Osteoblast (primary cell): ENCODE measurements at regions not wholly inside any gene's neighbourhood (a gene's known extent, or its start where the extent isn't known, plus 50 kb on each side); places are given as distances from the start of the nearest gene placed in this dataset.

Experiments
- DNase-seq: peaks from one replicate; pipeline ENCODE4 v3.0.0; 2011; ENCODE audit warnings: low spot score, mixed read lengths; ENCODE audit not compliant: insufficient read length; ENCODE audit errors: missing footprints
- H2AFZ ChIP-seq: 2 replicates; pipeline ENCODE4 v1.6.0; 2011; ENCODE audit warnings: mild to moderate bottlenecking, low read length
- H3K27ac ChIP-seq: 2 replicates; pipeline ENCODE4 v1.5.1; 2011; ENCODE audit warnings: mild to moderate bottlenecking, low read depth, low read length, moderate library complexity
- H3K27me3 ChIP-seq: 2 replicates; pipeline ENCODE4 v1.6.0; 2012; ENCODE audit warnings: mild to moderate bottlenecking, control low read depth, inconsistent platforms, low read length, moderate library complexity; ENCODE audit not compliant: insufficient read depth
- H3K36me3 ChIP-seq: 2 replicates; pipeline ENCODE4 v1.5.1; 2011; ENCODE audit warnings: mild to moderate bottlenecking, low read length, control low read depth, moderate library complexity; ENCODE audit not compliant: insufficient read depth
- H3K4me1 ChIP-seq: 2 replicates; pipeline ENCODE4 v1.5.1; 2011; ENCODE audit warnings: mild to moderate bottlenecking, low read length, control low read depth, moderate library complexity; ENCODE audit not compliant: insufficient read depth
- H3K4me2 ChIP-seq: 2 replicates; pipeline ENCODE4 v1.6.0; 2011; ENCODE audit warnings: mild to moderate bottlenecking, low read length; ENCODE audit not compliant: insufficient read depth
- H3K4me3 ChIP-seq: fragments of 200-600 bp; sonication (generic); 3 replicates; pipeline ENCODE4 v1.5.1; 2012; ENCODE audit warnings: mild to moderate bottlenecking, low read length, inconsistent platforms; ENCODE audit not compliant: insufficient read depth
- H3K79me2 ChIP-seq: 2 replicates; pipeline ENCODE4 v1.6.0; 2012; ENCODE audit warnings: mild to moderate bottlenecking, low read length, control low read depth, inconsistent platforms; ENCODE audit not compliant: insufficient read depth
- H3K9me3 ChIP-seq: 2 replicates; pipeline ENCODE4 v1.5.1; 2011; ENCODE audit warnings: low read depth, low read length, control low read depth
- H4K20me1 ChIP-seq: 2 replicates; pipeline ENCODE4 v1.6.0; 2012; ENCODE audit warnings: mild to moderate bottlenecking, low read length, control low read depth; ENCODE audit not compliant: insufficient read depth
- CTCF ChIP-seq: IDR thresholded peaks from 2 replicates; pipeline ENCODE4 v1.5.1; 2011; ENCODE audit warnings: mild to moderate bottlenecking, low read depth, low read length, moderate library complexity; ENCODE audit errors: extremely low read depth

GRCh38 chr15:46394463-46394862 lies 759.6 kb downstream of the SQOR start:
- H3K27ac ChIP-seq: no peak overlapping the region
- H4K20me1 ChIP-seq: no peaks in the 10 kb centered on the region
- H2AFZ ChIP-seq: no peak overlapping the region
- H3K4me3 ChIP-seq: no peak overlapping the region
- H3K36me3 ChIP-seq: no peaks in the 10 kb centered on the region
- no peaks in the 10 kb centered on the region for H3K4me1 ChIP-seq
- H3K79me2 ChIP-seq: no peaks in the 10 kb centered on the region
- no peak for TF ChIP-seq CTCF
- no peak for DNase-seq
- no peaks in the 10 kb centered on the region for H3K9me3 ChIP-seq
- H3K4me2 ChIP-seq: no peak overlapping the region
- no peaks in the 10 kb centered on the region for H3K27me3 ChIP-seq

GRCh38 chr15:46408312-46408711 lies 773.5 kb downstream of the SQOR start:
- H3K27ac ChIP-seq: no peak overlapping the region
- H3K36me3 ChIP-seq: no peaks in the 10 kb centered on the region
- DNase-seq: no peak
- TF ChIP-seq CTCF: no peak
- no peak overlapping the region for H3K4me2 ChIP-seq
- H3K79me2 ChIP-seq: no peaks in the 10 kb centered on the region
- H3K4me1 ChIP-seq: no peaks in the 10 kb centered on the region
- H4K20me1 ChIP-seq: no peaks in the 10 kb centered on the region
- no peaks in the 10 kb centered on the region for H3K9me3 ChIP-seq
- no peaks in the 10 kb centered on the region for H3K27me3 ChIP-seq
- no peak overlapping the region for H2AFZ ChIP-seq
- no peak overlapping the region for H3K4me3 ChIP-seq

GRCh38 chr15:46409841-46410301 lies 775.0 kb downstream of the SQOR start:
- Histone ChIP-seq H2AFZ (no peak overlapping the region), H3K36me3 (no peaks in the 10 kb centered on the region), H3K79me2 (no peaks in the 10 kb centered on the region), H3K4me2 (no peak overlapping the region), H3K27me3 (no peaks in the 10 kb centered on the region), H4K20me1 (no peaks in the 10 kb centered on the region), H3K9me3 (no peaks in the 10 kb centered on the region), H3K4me1 (no peaks in the 10 kb centered on the region), H3K27ac (no peak overlapping the region), H3K4me3 (no peak overlapping the region)
- TF ChIP-seq CTCF: no peak
- DNase-seq: no peak

GRCh38 chr15:46410705-46411104 lies 775.9 kb downstream of the SQOR start:
- no peaks in the 10 kb centered on the region for H3K27me3 ChIP-seq
- H3K36me3 ChIP-seq: no peaks in the 10 kb centered on the region
- H3K9me3 ChIP-seq: no peaks in the 10 kb centered on the region
- no peak for TF ChIP-seq CTCF
- no peaks in the 10 kb centered on the region for H3K79me2 ChIP-seq
- H2AFZ ChIP-seq: no peak overlapping the region
- no peaks in the 10 kb centered on the region for H4K20me1 ChIP-seq
- H3K4me2 ChIP-seq: no peak overlapping the region
- no peak for DNase-seq
- no peak overlapping the region for H3K4me3 ChIP-seq
- no peaks in the 10 kb centered on the region for H3K4me1 ChIP-seq
- H3K27ac ChIP-seq: no peak overlapping the region
